ENCODE measurements at regions not wholly inside any gene's neighbourhood (a gene's known extent, or its start where the extent isn't known, plus 50 kb on each side); places are given as distances from the start of the nearest gene placed in this dataset.
"Not testable (repeated sequence)": the region's sequence is repeated elsewhere in the genome, so short reads cannot be mapped to it uniquely, and the experiment has no call there.

DNA sequence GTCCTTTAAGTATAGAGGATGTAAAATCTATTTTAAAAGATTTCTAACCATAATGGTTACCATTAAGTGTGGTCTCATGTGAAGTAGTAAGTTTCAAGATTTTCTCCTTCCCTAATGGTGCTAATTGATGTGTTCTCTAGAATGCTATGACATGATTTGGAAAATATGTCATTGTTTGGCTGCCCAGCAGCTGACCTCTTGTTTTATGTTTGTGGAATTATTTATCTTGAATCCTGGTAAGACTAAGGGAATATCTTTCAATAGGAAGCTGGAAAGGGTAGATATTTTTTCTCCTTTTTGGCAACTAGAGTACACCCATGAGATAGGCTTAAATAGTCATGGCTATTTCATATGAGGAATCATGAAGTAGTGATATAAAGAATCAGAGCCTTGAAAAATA is 139.8 kb upstream of the CHODL start:
- no peak for DNase-seq (ENCODE audit: low spot score)

DNA sequence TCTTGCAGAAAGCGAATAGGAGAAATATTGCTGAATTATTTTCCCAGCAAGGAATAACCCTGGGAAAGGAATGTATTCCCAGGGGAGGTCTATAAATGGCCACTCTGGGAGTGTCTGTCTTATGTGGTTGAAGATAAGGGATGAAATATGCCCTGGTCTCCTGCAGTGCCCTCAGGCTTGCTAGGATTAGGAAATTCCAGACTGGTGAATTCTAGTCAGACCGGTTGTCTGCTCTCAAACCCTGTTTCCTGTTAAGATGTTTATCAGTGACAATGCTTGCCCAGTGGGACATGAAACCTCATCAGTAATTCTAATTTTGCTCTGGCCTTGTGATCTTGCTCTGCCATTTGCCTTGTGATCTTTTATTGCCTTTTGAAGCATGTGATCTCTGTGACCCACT is 148.2 kb upstream of the CHODL start:
- DNase-seq (ENCODE audit: low spot score): not testable (repeated sequence)

- no peak for DNase-seq (ENCODE audit: low spot score)
Observed at GRCh38 chr21:18089786-18090185, 154.8 kb upstream of the CHODL start.

- no peak for DNase-seq (ENCODE audit: low spot score)
Observed at GRCh38 chr21:18070392-18070791, 174.2 kb upstream of the CHODL start.

DNA sequence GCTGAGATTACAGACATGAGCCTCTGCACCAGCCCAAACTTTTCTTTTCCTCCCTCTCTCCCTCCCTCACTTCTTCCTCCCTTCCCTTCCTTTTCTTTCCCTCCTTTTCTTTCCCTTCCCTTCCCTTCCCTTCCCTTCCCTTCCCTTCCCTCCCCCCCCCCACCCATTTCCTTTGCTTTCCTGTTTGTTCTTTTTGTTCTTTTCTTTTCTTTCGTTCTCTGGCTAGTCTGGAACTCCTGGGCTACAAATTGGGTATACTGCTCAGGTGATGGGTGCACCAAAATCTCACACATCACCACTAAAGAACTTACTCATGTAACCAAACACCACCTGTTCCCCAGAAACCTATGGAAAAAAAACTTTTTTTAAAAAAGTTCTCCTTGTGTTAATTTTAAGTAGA is 174.8 kb upstream of the CHODL start:
- no peak for DNase-seq (ENCODE audit: low spot score)

- DNase-seq (ENCODE audit: low spot score): no peak
Observed at GRCh38 chr21:18060402-18060801, 184.2 kb upstream of the CHODL start.

GRCh38 chr21:18058731-18059398 is 185.8 kb upstream of the CHODL start:
- no peak for DNase-seq (ENCODE audit: low spot score)

DNA sequence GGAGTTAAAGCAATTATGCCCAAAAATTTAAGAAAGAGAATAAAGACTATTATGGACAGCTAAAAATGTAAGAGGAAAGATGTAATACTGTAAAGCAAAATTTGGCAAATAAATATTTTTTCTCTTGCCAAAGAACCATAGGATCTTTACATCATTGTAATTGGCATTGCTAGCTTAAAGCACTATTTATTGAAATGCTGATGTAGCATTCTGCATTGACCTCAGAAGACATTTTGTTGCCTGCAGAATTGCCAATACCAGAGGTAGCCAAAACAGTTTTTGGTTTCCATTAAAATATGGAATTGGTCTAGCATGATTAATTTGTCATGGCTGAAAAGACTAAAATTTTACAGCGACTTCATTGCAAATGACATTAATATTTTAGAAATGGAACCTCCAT is 191.5 kb upstream of the CHODL start:
- no peak for DNase-seq (ENCODE audit: low spot score)

GRCh38 chr21:18049461-18049860 is 195.2 kb upstream of the CHODL start:
- no peak for DNase-seq (ENCODE audit: low spot score)

DNA sequence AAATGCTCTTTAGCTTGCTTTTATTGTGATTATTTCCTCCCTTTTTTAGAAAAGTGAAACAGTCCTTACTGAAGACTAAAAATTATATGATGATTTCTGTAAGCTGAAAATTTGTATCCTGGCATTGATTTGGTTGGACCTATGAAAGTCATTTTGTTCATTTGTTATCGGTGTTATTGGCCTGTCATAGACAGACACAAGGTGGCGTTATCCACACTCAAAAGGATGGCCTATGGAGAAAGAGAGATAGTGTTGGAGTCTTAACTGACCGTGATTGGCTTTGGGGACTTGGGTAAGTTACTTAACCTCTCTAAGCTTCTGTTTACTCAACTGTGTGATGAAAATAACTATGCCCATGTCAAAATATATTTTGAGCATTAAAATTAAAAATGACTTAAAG is 203.6 kb upstream of the CHODL start:
- no peak for DNase-seq (ENCODE audit: low spot score)

GRCh38 chr21:18030248-18030647 is 211.1 kb upstream of the C21orf91 start:
- DNase-seq (ENCODE audit: low spot score): no peak

DNA sequence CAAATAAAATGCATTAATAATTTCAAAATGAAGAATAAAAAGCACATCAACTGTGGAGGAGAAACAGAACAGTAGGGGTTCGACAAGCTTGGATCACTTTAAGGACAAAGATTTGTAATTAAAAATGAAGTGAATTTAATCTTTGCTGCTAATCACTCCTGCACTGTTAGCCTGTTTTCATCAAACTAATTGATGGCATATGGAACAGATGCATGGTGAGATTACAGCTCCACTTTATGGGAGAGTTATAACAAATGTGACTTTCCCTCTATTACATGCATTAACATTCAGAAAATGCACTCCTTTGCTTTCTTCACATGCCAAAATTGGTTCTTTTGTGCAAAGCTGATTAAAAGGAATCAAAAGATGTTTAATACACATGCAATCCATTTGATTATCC is 207.2 kb upstream of the C21orf91 start:
- no peak for DNase-seq (ENCODE audit: low spot score)

DNA sequence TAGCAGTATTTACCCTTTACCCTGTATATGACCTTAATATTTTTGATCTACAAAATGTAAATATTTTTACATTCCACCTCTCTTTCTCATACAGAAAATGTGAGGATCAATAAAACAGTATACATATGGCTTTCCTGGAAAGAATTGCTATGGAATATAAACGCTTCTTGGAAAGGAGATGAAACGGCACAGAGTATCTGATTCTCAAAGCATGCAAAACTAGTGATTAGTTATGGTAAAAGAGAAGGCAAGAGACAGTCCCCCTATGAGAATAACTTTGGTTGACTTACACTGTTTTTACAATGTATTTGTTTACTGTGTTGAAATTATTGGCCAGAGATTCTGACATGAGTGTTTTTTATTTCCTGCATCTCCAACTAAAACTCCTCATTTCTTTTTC is 204.6 kb upstream of the C21orf91 start:
- DNase-seq (ENCODE audit: low spot score): no peak

- DNase-seq (ENCODE audit: low spot score): no peak
Observed at GRCh38 chr21:18023157-18023556, 204.0 kb upstream of the C21orf91 start.

- DNase-seq (ENCODE audit: low spot score): no peak
Observed at GRCh38 chr21:18007121-18007520, 188.0 kb upstream of the C21orf91 start.

DNA sequence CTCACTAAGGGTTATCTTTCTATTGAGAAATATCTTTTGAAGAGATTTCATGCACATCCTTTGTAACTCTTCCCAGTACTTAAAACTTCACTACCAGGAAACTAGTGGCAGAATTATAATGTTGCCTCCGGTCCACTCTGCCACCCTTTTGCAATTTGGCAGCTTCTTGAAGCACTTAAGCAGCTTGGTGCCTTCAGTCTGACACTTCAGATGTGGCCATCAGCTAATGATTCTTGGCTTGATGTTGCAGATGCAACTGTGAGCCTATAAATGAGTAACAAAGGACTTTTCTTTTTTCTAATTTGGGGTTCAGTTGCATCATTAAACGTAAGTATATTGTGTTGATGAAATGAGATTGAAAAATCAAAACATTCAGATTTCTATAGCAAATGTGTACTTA is 187.5 kb upstream of the C21orf91 start:
- no peak for DNase-seq (ENCODE audit: low spot score)

DNA sequence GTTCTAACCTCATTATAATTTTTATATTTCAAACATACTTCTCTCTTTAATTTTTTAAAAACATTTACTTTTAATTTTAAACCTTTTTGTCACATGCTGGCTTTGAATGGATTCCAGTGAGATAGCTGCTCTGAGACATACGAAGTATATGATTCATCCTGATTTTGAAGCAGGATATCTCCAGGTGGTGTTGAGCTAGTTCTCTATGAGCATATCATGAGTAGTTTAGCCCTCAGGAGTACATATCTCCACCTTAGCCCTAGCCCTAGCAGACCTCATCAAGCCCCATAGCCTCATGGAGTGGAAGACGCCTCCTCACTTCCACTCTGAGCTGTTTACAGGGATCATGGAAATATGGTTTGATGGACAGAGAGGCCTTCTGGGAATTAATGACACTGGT is 183.2 kb upstream of the C21orf91 start:
- no peak for DNase-seq (ENCODE audit: low spot score)

GRCh38 chr21:18000981-18001686 is 182.0 kb upstream of the C21orf91 start:
- DNase-seq (ENCODE audit: low spot score): no peak

DNA sequence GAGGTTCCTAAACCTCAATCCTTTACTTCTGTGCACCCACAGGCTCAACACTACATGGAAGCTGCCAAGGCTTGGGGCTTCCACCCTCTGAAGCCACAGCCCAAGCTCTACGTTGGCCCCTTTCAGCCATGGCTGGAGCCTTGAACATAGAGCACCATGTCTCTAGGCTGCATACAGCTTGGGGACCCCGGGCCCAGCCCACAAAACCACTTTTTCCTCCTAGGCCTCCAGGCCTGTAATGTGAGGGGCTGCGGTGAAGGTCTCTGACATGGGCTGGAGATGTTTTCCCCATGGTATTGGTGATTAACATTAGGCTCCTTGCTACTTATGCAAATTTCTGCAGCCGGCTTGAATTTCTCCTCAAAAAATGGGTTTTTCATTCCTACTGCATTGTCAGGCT is 179.4 kb upstream of the C21orf91 start:
- DNase-seq (ENCODE audit: low spot score): not testable (repeated sequence)

- DNase-seq (ENCODE audit: low spot score): no peak
Observed at GRCh38 chr21:17989780-17990179, 170.6 kb upstream of the C21orf91 start.

GRCh38 chr21:17988102-17988437 is 168.9 kb upstream of the C21orf91 start:
- DNase-seq (ENCODE audit: low spot score): no peak

GRCh38 chr21:17987382-17988101 is 168.4 kb upstream of the C21orf91 start:
- DNase-seq (ENCODE audit: low spot score): no peak

GRCh38 chr21:17981060-17981740 is 162.0 kb upstream of the C21orf91 start:
- DNase-seq (ENCODE audit: low spot score): no peak
